ENCODE measurements at regions not wholly inside any gene's neighbourhood (a gene's known extent, or its start where the extent isn't known, plus 50 kb on each side); places are given as distances from the start of the nearest gene placed in this dataset.

DNA sequence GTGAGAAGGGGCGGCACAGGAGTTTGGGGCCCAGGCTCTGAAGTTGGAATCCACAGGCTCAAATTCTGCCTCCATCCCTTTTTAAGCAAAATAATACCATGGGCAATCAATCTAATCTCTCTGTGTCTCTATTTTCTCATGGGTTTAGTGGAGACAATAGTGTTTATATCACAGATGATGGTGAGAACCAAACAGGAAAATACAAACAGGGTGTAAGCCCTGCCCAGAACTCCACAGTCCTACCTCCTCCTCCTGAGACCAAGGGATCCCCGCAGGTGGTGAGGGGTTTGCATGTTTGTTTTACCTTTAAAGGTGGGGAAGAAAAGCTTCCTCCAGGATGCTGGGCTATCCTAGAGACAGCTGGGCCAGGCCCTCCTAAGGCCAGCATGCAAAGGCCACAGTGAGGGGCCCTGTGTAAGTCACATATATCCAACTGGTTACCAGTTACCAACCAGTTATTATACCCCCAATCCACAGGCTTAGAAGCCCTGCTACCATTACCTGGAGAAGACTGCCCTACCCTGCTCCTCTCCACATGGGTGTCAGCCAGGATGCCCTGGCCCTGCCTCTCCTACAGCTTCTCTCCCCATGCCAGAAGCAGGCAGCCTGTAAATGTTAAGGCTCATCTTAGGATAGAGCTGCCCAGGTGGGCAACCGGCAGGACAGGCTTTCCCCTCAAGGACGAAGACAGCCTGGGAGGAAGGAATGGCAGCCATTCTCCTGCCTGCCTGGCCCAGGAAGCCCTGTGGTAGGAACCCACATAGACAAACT lies 658.4 kb downstream of the UQCRFS1 start:
- in situ Hi-C loops (cut with MboI; ENCODE audit: low sequenced_read_pairs in 4 of 4), result no loop called here
- no peak for TF ChIP-seq POLR2A (IDR thresholded peaks at IDR 0.05)
- TF ChIP-seq, protein P1, sequence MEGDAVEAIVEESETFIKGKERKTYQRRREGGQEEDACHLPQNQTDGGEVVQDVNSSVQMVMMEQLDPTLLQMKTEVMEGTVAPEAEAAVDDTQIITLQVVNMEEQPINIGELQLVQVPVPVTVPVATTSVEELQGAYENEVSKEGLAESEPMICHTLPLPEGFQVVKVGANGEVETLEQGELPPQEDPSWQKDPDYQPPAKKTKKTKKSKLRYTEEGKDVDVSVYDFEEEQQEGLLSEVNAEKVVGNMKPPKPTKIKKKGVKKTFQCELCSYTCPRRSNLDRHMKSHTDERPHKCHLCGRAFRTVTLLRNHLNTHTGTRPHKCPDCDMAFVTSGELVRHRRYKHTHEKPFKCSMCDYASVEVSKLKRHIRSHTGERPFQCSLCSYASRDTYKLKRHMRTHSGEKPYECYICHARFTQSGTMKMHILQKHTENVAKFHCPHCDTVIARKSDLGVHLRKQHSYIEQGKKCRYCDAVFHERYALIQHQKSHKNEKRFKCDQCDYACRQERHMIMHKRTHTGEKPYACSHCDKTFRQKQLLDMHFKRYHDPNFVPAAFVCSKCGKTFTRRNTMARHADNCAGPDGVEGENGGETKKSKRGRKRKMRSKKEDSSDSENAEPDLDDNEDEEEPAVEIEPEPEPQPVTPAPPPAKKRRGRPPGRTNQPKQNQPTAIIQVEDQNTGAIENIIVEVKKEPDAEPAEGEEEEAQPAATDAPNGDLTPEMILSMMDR (IDR thresholded peaks at IDR 0.05 in 4 of 5, conservative IDR thresholded peaks at IDR 0.05 in 1 of 5), result no peak
- Histone ChIP-seq H3K4me1 (no peaks in the 10 kb centered on the region), H3K9me3 (no peaks in the 10 kb centered on the region), H3K27me3 (no peaks in the 10 kb centered on the region), H3K36me3 (no peaks in the 10 kb centered on the region), H3K27ac (no peak overlapping the region), H3K4me3 (no peak overlapping the region)
- DNase-seq, result no peak
- intact Hi-C loops (cut with DNase I; ENCODE audit: low total_unique reads), result loop anchor here (10.0 kb wide), 1 partner anchor 80 kb away; no protein-coding TSS in a partner anchor
- no peak for ATAC-seq

DNA sequence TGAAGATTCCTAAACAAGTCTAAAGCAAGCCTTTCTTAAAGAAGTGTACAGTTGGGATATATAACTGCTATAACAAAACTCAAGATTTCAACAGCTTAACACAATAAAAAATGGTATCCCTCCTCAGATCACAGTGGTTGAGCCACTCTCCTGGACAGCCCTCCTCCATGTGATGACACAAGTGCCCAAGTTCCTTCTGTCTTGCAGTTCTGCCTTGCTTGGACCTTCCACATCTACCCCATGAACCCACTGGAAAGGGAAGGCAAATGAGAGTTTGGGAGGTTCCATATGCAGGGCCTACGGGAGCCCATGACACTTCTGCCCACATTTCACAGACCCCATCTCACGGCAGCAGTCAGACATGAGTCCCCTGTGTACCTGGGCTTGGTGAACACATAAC lies 659.2 kb downstream of the UQCRFS1 start:
- intact Hi-C loops (cut with DNase I; ENCODE audit: low total_unique reads) (loop anchor here (10.0 kb wide), 1 partner anchor 81 kb away; no protein-coding TSS in a partner anchor), in situ Hi-C loops (cut with MboI; ENCODE audit: low sequenced_read_pairs in 4 of 4) (no loop called here)
- no peak for TF ChIP-seq POLR2A (IDR thresholded peaks at IDR 0.05)
- TF ChIP-seq, protein P1 (IDR thresholded peaks at IDR 0.05 in 4 of 5, conservative IDR thresholded peaks at IDR 0.05 in 1 of 5), result no peak
- H3K27me3 ChIP-seq, result no peaks in the 10 kb centered on the region
- no peak for ATAC-seq
- no peaks in the 10 kb centered on the region for H3K36me3 ChIP-seq
- no peak overlapping the region for H3K27ac ChIP-seq
- no peak for DNase-seq
- no peak overlapping the region for H3K4me3 ChIP-seq
- H3K9me3 ChIP-seq, result no peaks in the 10 kb centered on the region
- H3K4me1 ChIP-seq, result no peaks in the 10 kb centered on the region

GRCh38 chr19:28553005-28553404 lies 659.9 kb downstream of the UQCRFS1 start:
- TF ChIP-seq, protein P1 (IDR thresholded peaks at IDR 0.05 in 4 of 5, conservative IDR thresholded peaks at IDR 0.05 in 1 of 5), result no peak
- TF ChIP-seq POLR2A (IDR thresholded peaks at IDR 0.05), result no peak
- H3K27me3 ChIP-seq, result no peaks in the 10 kb centered on the region
- no peak overlapping the region for H3K27ac ChIP-seq
- no peaks in the 10 kb centered on the region for H3K9me3 ChIP-seq
- no peak overlapping the region for H3K4me3 ChIP-seq
- in situ Hi-C loops (cut with MboI; ENCODE audit: low sequenced_read_pairs in 4 of 4), result no loop called here
- no peak for DNase-seq
- H3K36me3 ChIP-seq, result no peaks in the 10 kb centered on the region
- ATAC-seq, result no peak
- no peaks in the 10 kb centered on the region for H3K4me1 ChIP-seq
- intact Hi-C loops (cut with DNase I; ENCODE audit: low total_unique reads), result loop anchor here (10.0 kb wide), 1 partner anchor 82 kb away; no protein-coding TSS in a partner anchor

GRCh38 chr19:28549680-28550277 lies 663.2 kb downstream of the UQCRFS1 start:
- H3K27me3 ChIP-seq, result no peaks in the 10 kb centered on the region
- no peaks in the 10 kb centered on the region for H3K4me1 ChIP-seq
- in situ Hi-C loops (cut with MboI; ENCODE audit: low sequenced_read_pairs in 4 of 4) (no loop called here), intact Hi-C loops (cut with DNase I; ENCODE audit: low total_unique reads) (loop anchor here (10.0 kb wide), 1 partner anchor 85 kb away; no protein-coding TSS in a partner anchor)
- H3K9me3 ChIP-seq, result no peaks in the 10 kb centered on the region
- H3K27ac ChIP-seq, result no peak overlapping the region
- ATAC-seq, result no peak
- no peak for DNase-seq
- no peaks in the 10 kb centered on the region for H3K36me3 ChIP-seq
- TF ChIP-seq, protein P1 (IDR thresholded peaks at IDR 0.05 in 4 of 5, conservative IDR thresholded peaks at IDR 0.05 in 1 of 5), result no peak
- no peak for TF ChIP-seq POLR2A (IDR thresholded peaks at IDR 0.05)
- H3K4me3 ChIP-seq, result no peak overlapping the region

All from gastrocnemius medialis (tissue), 4 donors.